ENCODE measurements at regions not wholly inside any gene's neighbourhood (a gene's known extent, or its start where the extent isn't known, plus 50 kb on each side); places are given as distances from the start of the nearest gene placed in this dataset.

GRCh38 chr17:77428749-77429368 lies 288.1 kb downstream of the SEC14L1 start:
- TF ChIP-seq POLR2AphosphoS5 (IDR thresholded peaks at IDR 0.05; ENCODE audit: low read depth, low read length) (no peak), CTCF (IDR thresholded peaks at IDR 0.05; ENCODE audit: control extremely low read depth in 1 of 3, insufficient read depth in 1 of 3, low read depth in 1 of 3, low read length in 3 of 3) (no peak), GABPA (IDR thresholded peaks at IDR 0.05; ENCODE audit: borderline replicate concordance, insufficient read depth, low read length) (no peak), KDM1A (IDR thresholded peaks at IDR 0.05; ENCODE audit: borderline replicate concordance, low read length) (no peak), SP1 (IDR thresholded peaks at IDR 0.05; ENCODE audit: low read depth, low read length) (no peak), CHD2 (IDR thresholded peaks at IDR 0.05; ENCODE audit: low read length) (no peak), TAF1 (IDR thresholded peaks at IDR 0.05; ENCODE audit: low read depth, low read length) (no peak), YY1 (IDR thresholded peaks at IDR 0.05; ENCODE audit: low read depth, low read length) (no peak), RXRA (IDR thresholded peaks at IDR 0.05; ENCODE audit: insufficient read depth, low read depth, low read length) (no peak)
